PC-3 (cell line): ENCODE measurements at regions not wholly inside any gene's neighbourhood (a gene's known extent, or its start where the extent isn't known, plus 50 kb on each side); places are given as distances from the start of the nearest gene placed in this dataset.

ENCODE experiments used
- CTCF ChIP-seq: fragments of 300-600 bp; sonication (generic); conservative IDR thresholded peaks from 2 replicates; pipeline ENCODE4 v1.5.1; 2017; ENCODE audit warnings: antibody characterized with exemption, low read depth, mild to moderate bottlenecking, low read length
- EZH2 ChIP-seq: fragments of 300-600 bp; sonication (generic); IDR thresholded peaks from one replicate; pipeline ENCODE4 v1.6.1; 2017; ENCODE audit warnings: antibody characterized with exemption, mild to moderate bottlenecking, low read length; ENCODE audit not compliant: unreplicated experiment

- TF ChIP-seq CTCF (no peak), EZH2 (no peak)
Observed at GRCh38 chr12:103181366-103182152, 224.1 kb downstream of the ASCL1 start.
